Superior temporal gyrus (tissue), 1 donor: ENCODE measurements at regions not wholly inside any gene's neighbourhood (a gene's known extent, or its start where the extent isn't known, plus 50 kb on each side); places are given as distances from the start of the nearest gene placed in this dataset.
A peak's percentile ranks its signal among the peaks of the same experiment; 100 is the strongest.
"Not testable (repeated sequence)": the region's sequence is repeated elsewhere in the genome, so short reads cannot be mapped to it uniquely, and the experiment has no call there.

ENCODE experiments used
- DNase-seq: peaks from one replicate; pipeline ENCODE4 v3.0.0-alpha.2; 2016; ENCODE audit errors: extremely low spot score

GRCh38 chr6:145155873-145156782 lies 579.2 kb downstream of the EPM2A start:
- peak; percentile 37 for DNase-seq

DNA sequence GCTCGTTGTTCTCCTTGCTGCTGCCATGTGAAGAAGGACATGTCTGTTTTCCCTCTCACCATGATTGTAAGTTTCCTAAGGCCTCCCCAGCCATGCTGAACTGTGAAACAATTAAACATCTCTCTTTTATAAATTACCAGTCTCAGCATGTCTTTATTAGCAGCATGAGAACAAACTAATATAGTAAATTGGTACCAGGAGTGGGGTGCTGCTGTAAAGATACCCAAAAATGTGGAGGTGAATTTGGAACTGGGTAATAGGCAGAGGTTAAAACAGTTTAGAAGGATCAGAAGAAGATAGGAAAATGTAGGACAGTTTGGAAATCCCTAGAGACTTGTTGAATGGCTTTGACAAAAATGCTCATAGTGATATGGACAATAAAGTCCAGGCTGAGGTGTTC lies 576.7 kb downstream of the EPM2A start:
- DNase-seq: not testable (repeated sequence)

- no peak for DNase-seq
These were observed 575.4 kb downstream of the EPM2A start for GRCh38 chr6:145159921-145160320.

DNA sequence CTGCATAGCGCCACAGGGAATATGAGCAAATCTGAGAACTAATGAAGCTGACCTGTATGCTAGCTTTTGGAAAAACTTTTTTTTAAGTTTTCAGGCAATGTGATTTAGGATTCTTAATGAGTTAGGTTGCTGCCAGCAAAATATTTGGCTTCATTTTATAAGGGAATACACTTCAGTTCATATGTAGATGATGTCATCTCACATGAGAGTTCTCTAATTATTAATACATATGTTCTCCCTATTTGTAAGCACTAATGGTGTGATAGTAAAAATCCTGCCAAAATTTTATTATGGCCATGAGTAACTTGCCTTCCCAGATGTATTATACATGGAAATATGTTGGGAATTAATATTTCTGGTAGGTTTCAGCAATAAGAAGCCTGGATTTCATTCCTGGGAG lies 573.8 kb downstream of the EPM2A start:
- DNase-seq: no peak

- DNase-seq: no peak
These were observed 565.5 kb downstream of the EPM2A start for GRCh38 chr6:145169726-145170224.

- DNase-seq: no peak
These were observed 559.9 kb downstream of the EPM2A start for GRCh38 chr6:145175470-145175869.

GRCh38 chr6:145178391-145178790 lies 556.9 kb downstream of the EPM2A start:
- no peak for DNase-seq

GRCh38 chr6:145187491-145188206 lies 547.7 kb downstream of the EPM2A start:
- DNase-seq: no peak

DNA sequence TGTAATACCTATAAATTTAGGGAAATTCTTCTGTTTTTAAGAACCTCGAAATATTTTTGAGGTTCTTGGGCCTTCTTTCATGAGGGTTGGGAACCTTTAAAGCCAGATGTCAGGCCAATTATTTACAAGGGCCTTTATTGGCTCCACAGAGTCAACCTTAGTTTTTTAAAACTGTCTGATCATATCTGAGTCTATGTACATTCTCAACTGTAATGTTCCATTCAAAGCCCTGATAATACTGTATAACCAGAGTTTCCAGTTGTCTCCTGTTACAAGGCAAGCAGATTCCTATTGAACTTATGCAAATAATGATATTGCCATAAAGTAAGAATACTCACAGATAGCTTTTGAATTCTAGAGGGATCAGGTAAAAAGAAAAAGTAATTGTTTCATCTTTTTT lies 545.5 kb downstream of the EPM2A start:
- DNase-seq: no peak

- no peak for DNase-seq
These were observed 540.9 kb downstream of the EPM2A start for GRCh38 chr6:145194389-145194788.

GRCh38 chr6:145199961-145200360 lies 535.4 kb downstream of the EPM2A start:
- DNase-seq: no peak

GRCh38 chr6:145204301-145204700 lies 531.0 kb downstream of the EPM2A start:
- DNase-seq: no peak

DNA sequence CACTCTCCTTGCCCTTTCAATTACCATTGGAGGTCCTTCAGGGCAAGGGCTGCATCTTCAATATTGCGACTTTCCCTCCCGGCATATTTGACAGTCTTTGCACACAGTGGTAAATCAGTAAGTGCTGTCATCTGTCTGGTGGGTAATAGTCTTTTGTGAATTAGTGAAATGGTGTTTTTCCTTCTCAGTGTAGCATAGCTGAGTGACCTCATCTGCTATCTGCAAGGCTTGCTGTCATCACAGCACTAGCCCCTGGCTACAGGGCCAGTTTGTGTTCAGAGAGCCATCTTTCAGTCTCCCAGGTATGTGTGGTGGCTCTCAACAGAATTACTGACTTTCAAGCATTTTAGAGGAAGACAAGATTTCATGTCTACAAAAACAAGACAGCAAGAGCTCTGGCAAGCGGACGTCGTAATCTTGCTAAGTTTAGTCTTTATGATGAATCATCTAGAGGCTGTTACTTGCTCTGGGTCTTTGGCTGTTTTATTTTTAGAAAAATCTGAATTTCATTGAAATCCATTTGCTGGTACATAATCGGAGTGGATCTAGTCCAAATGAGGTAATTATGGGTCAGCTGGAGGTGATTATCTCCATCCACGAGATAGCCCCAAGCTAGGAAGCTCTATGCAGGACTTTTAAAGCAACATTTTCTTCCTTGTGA lies 528.9 kb downstream of the EPM2A start:
- peak; percentile 45 for DNase-seq

- no peak for DNase-seq
These were observed 526.8 kb downstream of the EPM2A start for GRCh38 chr6:145208474-145208873.

DNA sequence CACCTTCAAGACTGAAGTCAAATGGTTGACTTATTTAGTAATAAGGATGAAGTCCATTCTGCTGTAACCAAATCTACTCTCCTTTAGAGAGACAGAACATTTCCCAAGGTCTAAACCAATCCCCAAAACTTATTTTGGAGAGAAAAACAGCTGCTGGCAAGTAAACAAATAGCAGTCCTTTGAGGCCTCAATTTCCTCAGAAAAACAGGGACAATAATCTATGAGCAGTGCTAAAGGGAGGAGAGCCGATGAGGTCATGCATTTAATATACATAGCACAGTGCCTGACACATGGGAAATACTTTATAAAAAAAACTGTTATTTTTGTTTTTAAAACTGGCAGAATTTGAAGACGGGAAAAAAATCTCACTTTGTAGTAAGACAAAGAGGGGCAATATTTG lies 526.0 kb downstream of the EPM2A start:
- no peak for DNase-seq

DNA sequence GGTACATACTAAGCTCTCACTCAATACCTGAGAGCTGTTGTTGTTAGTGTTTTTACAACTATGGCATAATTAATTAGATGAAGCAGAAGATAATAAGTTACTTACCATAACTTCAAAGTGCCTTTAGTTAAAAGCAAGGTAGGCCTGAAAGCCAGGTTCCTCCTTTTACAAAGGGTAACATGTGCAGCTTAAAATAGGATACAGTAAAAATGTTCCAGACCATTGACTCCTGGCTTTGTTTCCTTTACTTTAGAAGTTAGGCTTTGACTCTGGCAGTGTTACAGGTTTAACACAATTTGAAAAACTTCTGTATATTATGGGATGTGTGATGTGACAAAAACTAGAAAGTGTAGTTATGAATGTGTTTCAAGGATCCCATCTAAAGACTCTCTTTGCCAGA lies 522.5 kb downstream of the EPM2A start:
- DNase-seq: no peak

- no peak for DNase-seq
These were observed 521.7 kb downstream of the EPM2A start for GRCh38 chr6:145213614-145214013.

GRCh38 chr6:145214570-145214969 lies 520.8 kb downstream of the EPM2A start:
- peak; percentile 70 for DNase-seq

DNA sequence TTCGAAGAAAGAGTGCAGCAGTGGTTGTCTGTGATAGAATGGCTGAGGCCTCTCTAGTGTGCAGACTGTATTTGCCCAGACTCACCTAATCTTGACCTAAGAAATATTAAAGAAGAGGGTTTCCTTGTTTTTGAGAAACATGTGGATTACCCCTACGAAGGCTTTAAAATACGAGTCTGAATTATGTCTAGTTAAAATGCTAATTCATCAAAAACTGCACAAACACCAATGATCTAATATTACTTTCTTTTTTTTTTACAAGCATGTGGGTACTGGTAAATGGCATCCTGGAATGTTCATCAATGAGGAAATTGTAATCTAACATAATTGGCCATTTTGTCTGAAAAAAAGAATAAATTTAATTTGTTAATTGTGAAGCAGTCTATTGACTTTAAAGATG lies 510.9 kb downstream of the EPM2A start:
- no peak for DNase-seq

GRCh38 chr6:145225500-145225899 lies 509.8 kb downstream of the EPM2A start:
- no peak for DNase-seq

DNA sequence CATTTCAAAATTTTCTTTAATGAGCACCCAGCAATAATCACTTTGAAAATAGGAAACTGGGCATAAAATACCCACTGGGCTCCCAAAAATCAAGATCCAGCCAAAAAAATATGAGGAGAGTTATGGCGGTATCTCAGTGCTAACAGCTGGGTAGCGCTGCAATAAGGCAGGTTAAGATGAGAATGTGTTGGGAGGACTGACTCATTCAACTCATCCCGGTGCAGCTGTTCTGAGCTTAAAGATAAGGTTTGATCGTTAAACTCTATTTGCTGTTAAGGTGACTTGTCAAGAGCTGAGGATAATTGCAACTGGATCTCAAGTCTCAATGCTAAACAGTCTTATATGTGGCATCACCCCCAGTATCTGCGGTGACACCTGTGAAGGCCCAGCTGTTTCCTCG lies 507.7 kb downstream of the EPM2A start:
- DNase-seq: no peak

- DNase-seq: no peak
These were observed 506.2 kb downstream of the EPM2A start for GRCh38 chr6:145228962-145229582.
